Trophoblast cell (in vitro differentiated cells and primary cell): ENCODE measurements at regions not wholly inside any gene's neighbourhood (a gene's known extent, or its start where the extent isn't known, plus 50 kb on each side); places are given as distances from the start of the nearest gene placed in this dataset.

Experiments
- DNase-seq, 2 donors: peaks; one replicate each; pipeline ENCODE4 v3.0.0-alpha.2; 2016
- H2AFZ ChIP-seq: 2 replicates; pipeline ENCODE4 v1.6.1; 2013; ENCODE audit warnings: low read length, moderate library complexity, mild to moderate bottlenecking; ENCODE audit not compliant: insufficient read depth, poor library complexity
- H2AK5ac ChIP-seq: 2 replicates; pipeline ENCODE4 v1.6.1; 2013; ENCODE audit warnings: mild to moderate bottlenecking, low read length
- H2BK120ac ChIP-seq: 2 replicates; pipeline ENCODE4 v1.6.1; 2013; ENCODE audit warnings: low read length, mild to moderate bottlenecking, moderate library complexity; ENCODE audit not compliant: insufficient read depth, poor library complexity
- H2BK12ac ChIP-seq: 2 replicates; pipeline ENCODE4 v1.6.1; 2013; ENCODE audit warnings: mild to moderate bottlenecking, low read length, moderate library complexity
- H2BK5ac ChIP-seq: 2 replicates; pipeline ENCODE4 v1.6.1; 2013; ENCODE audit warnings: low read length, low read depth, moderate library complexity, mild to moderate bottlenecking; ENCODE audit not compliant: poor library complexity
- H3K14ac ChIP-seq: 2 replicates; pipeline ENCODE4 v1.6.1; 2013; ENCODE audit warnings: mild to moderate bottlenecking, low read length
- H3K18ac ChIP-seq: 2 replicates; pipeline ENCODE4 v1.6.1; 2013; ENCODE audit warnings: mild to moderate bottlenecking, low read length
- H3K23ac ChIP-seq: 2 replicates; pipeline ENCODE4 v1.6.1; 2013; ENCODE audit warnings: low read length
- H3K27ac ChIP-seq: 2 replicates; pipeline ENCODE4 v1.5.1; 2013; ENCODE audit warnings: low read depth, mild to moderate bottlenecking, inconsistent platforms, low read length, moderate library complexity
- H3K27me3 ChIP-seq: 2 replicates; pipeline ENCODE4 v1.6.1; 2013; ENCODE audit warnings: inconsistent platforms, mild to moderate bottlenecking, low read length, moderate library complexity; ENCODE audit not compliant: insufficient read depth
- H3K36me3 ChIP-seq, 2 experiments: 1 replicate in 1 of 2; 2 replicates in 1 of 2; pipeline ENCODE4 v1.6.1; 2013; ENCODE audit warnings: low read length in 2 of 2, mild to moderate bottlenecking in 2 of 2, moderate library complexity in 1 of 2; ENCODE audit not compliant: insufficient read depth in 2 of 2, control insufficient read depth in 1 of 2
- H3K4ac ChIP-seq: 2 replicates; pipeline ENCODE4 v1.6.1; 2013; ENCODE audit warnings: low read depth, mild to moderate bottlenecking, low read length, moderate library complexity
- H3K4me1 ChIP-seq, 2 experiments: 1 replicate in 1 of 2; 2 replicates in 1 of 2; pipeline ENCODE4 v1.6.1; 2013; ENCODE audit warnings: low read length in 2 of 2, mild to moderate bottlenecking in 2 of 2, moderate library complexity in 1 of 2; ENCODE audit not compliant: insufficient read depth in 2 of 2, control insufficient read depth in 1 of 2
- H3K4me2 ChIP-seq: 2 replicates; pipeline ENCODE4 v1.6.1; 2013; ENCODE audit warnings: inconsistent platforms, mild to moderate bottlenecking, low read length, moderate library complexity
- H3K4me3 ChIP-seq: 2 replicates; pipeline ENCODE4 v1.5.1; 2013; ENCODE audit warnings: mild to moderate bottlenecking, low read depth, low read length, inconsistent platforms
- H3K79me1 ChIP-seq: one replicate; pipeline ENCODE4 v1.6.1; 2013; ENCODE audit warnings: low read length
- H3K79me2 ChIP-seq: 2 replicates; pipeline ENCODE4 v1.6.1; 2013; ENCODE audit warnings: low read length, mild to moderate bottlenecking; ENCODE audit not compliant: control insufficient read depth, insufficient read depth, poor library complexity
- H3K9ac ChIP-seq: 2 replicates; pipeline ENCODE4 v1.6.1; 2013; ENCODE audit warnings: mild to moderate bottlenecking, low read length
- H3K9me3 ChIP-seq: 2 replicates; pipeline ENCODE4 v1.6.1; 2013; ENCODE audit warnings: low read depth, mild to moderate bottlenecking, control low read depth, inconsistent platforms, low read length; ENCODE audit not compliant: insufficient read depth
- H4K12ac ChIP-seq: 2 replicates; pipeline ENCODE4 v1.6.1; 2013; ENCODE audit warnings: low read depth, mild to moderate bottlenecking, low read length, moderate library complexity
- H4K8ac ChIP-seq: 2 replicates; pipeline ENCODE4 v1.6.1; 2013; ENCODE audit warnings: low read depth, mild to moderate bottlenecking, low read length, moderate library complexity
- H4K91ac ChIP-seq: one replicate; pipeline ENCODE4 v1.6.1; 2013; ENCODE audit warnings: low read depth, mild to moderate bottlenecking, low read length, moderate library complexity
- WGBS: extraction: QIAGEN DNeasy Blood & Tissue Kit; methylation state at CpG from one replicate; pipeline ENCODE4 v1.1.7; 2013; ENCODE audit warnings: missing lambda C conversion rate; ENCODE audit not compliant: insufficient read length, insufficient coverage; ENCODE audit errors: extremely low coverage; 5-methylcytosine and 5-hydroxymethylcytosine counted together

DNA sequence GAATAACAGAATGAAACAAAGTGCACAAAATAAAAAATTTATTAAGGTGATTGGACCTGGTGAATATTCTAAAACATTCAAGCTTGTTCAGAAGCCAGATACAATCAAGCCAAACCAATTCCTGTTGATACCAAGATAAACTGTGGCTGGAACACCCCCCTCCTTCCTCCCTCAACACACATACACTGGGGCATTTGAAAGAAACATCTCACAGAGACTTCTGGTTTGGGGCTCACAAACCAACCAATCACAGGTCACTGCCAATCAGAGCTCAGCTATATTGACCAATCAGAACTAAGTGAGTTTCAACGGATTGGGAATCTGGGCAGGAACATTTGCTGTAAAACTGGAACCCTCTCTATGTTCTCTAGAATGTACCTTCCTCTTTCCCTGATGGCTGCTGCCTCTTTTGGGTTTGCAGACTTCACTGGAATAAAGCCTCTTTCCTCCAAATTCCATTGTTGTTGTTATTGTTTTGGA is 340.6 kb upstream of the GOLIM4 start:
- Histone ChIP-seq H3K4me3 (no peak overlapping the region), H3K4ac (no peak overlapping the region), H3K36me3 (no peaks in the 10 kb centered on the region), H3K27me3 (no peaks in the 10 kb centered on the region), H3K27ac (no peak overlapping the region), H3K9me3 (no peaks in the 10 kb centered on the region), H3K18ac (no peak overlapping the region), H3K23ac (no peak overlapping the region), H2AFZ (no peak overlapping the region), H3K79me1 (no peaks in the 10 kb centered on the region), H2BK12ac (no peak overlapping the region), H4K8ac (no peak overlapping the region), H2AK5ac (no peak overlapping the region), H2BK120ac (no peak overlapping the region), H3K14ac (no peak overlapping the region), H3K79me2 (no peaks in the 10 kb centered on the region), H2BK5ac (no peak overlapping the region), H4K12ac (no peak overlapping the region), H3K4me2 (no peak overlapping the region), H4K91ac (no peak overlapping the region), H3K9ac (no peak overlapping the region), H3K4me1 (no peaks in the 10 kb centered on the region)
- no CpG with 5 or more reads among the region's 1 CpG for WGBS
- no peak for DNase-seq

DNA sequence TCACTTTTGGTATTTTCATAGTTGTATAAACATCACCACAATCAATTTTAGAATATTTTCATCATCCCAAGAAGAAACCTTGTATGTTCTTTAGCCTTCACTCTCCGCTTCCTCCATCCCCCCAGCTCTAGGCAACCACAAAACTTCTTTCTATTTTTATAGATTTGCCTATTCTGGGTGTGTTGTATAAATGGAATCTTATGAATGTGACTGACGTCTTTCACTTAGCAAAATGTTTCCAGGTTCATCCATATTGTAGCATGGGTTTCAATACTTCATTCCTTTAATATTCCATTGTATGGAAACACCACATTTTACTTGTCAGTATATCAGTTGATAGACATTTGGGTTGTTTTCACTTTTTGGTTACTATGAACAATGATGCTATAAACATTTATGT is 335.8 kb upstream of the GOLIM4 start:
- H2BK120ac ChIP-seq: no peak overlapping the region
- no peak overlapping the region for H3K4me2 ChIP-seq
- H3K79me1 ChIP-seq: no peaks in the 10 kb centered on the region
- no peak overlapping the region for H2AK5ac ChIP-seq
- no CpG with 5 or more reads among the region's 2 CpGs for WGBS
- DNase-seq: no peak
- H3K79me2 ChIP-seq: no peaks in the 10 kb centered on the region
- H3K4me1 ChIP-seq: no peaks in the 10 kb centered on the region
- no peak overlapping the region for H4K91ac ChIP-seq
- H4K8ac ChIP-seq: no peak overlapping the region
- no peaks in the 10 kb centered on the region for H3K9me3 ChIP-seq
- no peak overlapping the region for H3K4ac ChIP-seq
- H3K14ac ChIP-seq: no peak overlapping the region
- no peak overlapping the region for H3K4me3 ChIP-seq
- no peaks in the 10 kb centered on the region for H3K27me3 ChIP-seq
- no peak overlapping the region for H2BK5ac ChIP-seq
- no peak overlapping the region for H3K18ac ChIP-seq
- no peak overlapping the region for H3K27ac ChIP-seq
- no peak overlapping the region for H3K9ac ChIP-seq
- H2AFZ ChIP-seq: no peak overlapping the region
- no peak overlapping the region for H3K23ac ChIP-seq
- no peak overlapping the region for H4K12ac ChIP-seq
- H3K36me3 ChIP-seq: no peaks in the 10 kb centered on the region
- H2BK12ac ChIP-seq: no peak overlapping the region

- no peak overlapping the region for H2AK5ac ChIP-seq
- H3K4me1 ChIP-seq: no peaks in the 10 kb centered on the region
- no peak overlapping the region for H3K4ac ChIP-seq
- no peak overlapping the region for H3K14ac ChIP-seq
- H4K8ac ChIP-seq: no peak overlapping the region
- H2BK120ac ChIP-seq: no peak overlapping the region
- no peak overlapping the region for H3K23ac ChIP-seq
- no peaks in the 10 kb centered on the region for H3K9me3 ChIP-seq
- no peak overlapping the region for H3K27ac ChIP-seq
- no peak overlapping the region for H2AFZ ChIP-seq
- no peak overlapping the region for H2BK12ac ChIP-seq
- WGBS: no CpG with 5 or more reads among the region's 1 CpG
- H3K9ac ChIP-seq: no peak overlapping the region
- no peak overlapping the region for H3K18ac ChIP-seq
- H4K12ac ChIP-seq: no peak overlapping the region
- peaks cover 0 to 1% of the 10 kb centered on the region in 2 experiments for H3K36me3 ChIP-seq
- no peak overlapping the region for H4K91ac ChIP-seq
- no peak overlapping the region for H3K4me2 ChIP-seq
- no peak overlapping the region for H2BK5ac ChIP-seq
- H3K4me3 ChIP-seq: no peak overlapping the region
- no peak for DNase-seq
- H3K79me2 ChIP-seq: no peaks in the 10 kb centered on the region
- no peaks in the 10 kb centered on the region for H3K79me1 ChIP-seq
- no peaks in the 10 kb centered on the region for H3K27me3 ChIP-seq
Observed at GRCh38 chr3:168427835-168428475, 332.2 kb upstream of the GOLIM4 start.

GRCh38 chr3:168427156-168427555 is 331.4 kb upstream of the GOLIM4 start:
- no peaks in the 10 kb centered on the region for H3K9me3 ChIP-seq
- H2AK5ac ChIP-seq: no peak overlapping the region
- no peak overlapping the region for H2BK12ac ChIP-seq
- H3K4ac ChIP-seq: no peak overlapping the region
- no peak overlapping the region for H3K27ac ChIP-seq
- H4K12ac ChIP-seq: no peak overlapping the region
- no peak overlapping the region for H4K91ac ChIP-seq
- H3K23ac ChIP-seq: no peak overlapping the region
- H2BK5ac ChIP-seq: no peak overlapping the region
- H2BK120ac ChIP-seq: no peak overlapping the region
- H3K79me1 ChIP-seq: no peaks in the 10 kb centered on the region
- no peak overlapping the region for H3K9ac ChIP-seq
- no peak overlapping the region for H3K4me2 ChIP-seq
- no peak overlapping the region for H3K4me3 ChIP-seq
- no peak overlapping the region for H3K18ac ChIP-seq
- DNase-seq: no peak
- H3K79me2 ChIP-seq: no peaks in the 10 kb centered on the region
- WGBS: no CpG with 5 or more reads among the region's 2 CpGs
- no peak overlapping the region for H2AFZ ChIP-seq
- no peak overlapping the region for H3K14ac ChIP-seq
- no peak overlapping the region for H4K8ac ChIP-seq
- H3K36me3 ChIP-seq: peaks cover 0 to 1% of the 10 kb centered on the region in 2 experiments
- H3K27me3 ChIP-seq: no peaks in the 10 kb centered on the region
- no peaks in the 10 kb centered on the region for H3K4me1 ChIP-seq
